Loucy (cell line): ENCODE measurements at regions not wholly inside any gene's neighbourhood (a gene's known extent, or its start where the extent isn't known, plus 50 kb on each side); places are given as distances from the start of the nearest gene placed in this dataset.

Source experiments
- H2AFZ ChIP-seq: fragments of 200-600 bp; sonication (generic); 2 replicates; pipeline ENCODE4 v1.6.0; 2016; ENCODE audit warnings: antibody characterized with exemption, mild to moderate bottlenecking, low read length, moderate library complexity
- H3F3A ChIP-seq: fragments of 200-600 bp; 2 replicates; pipeline ENCODE4 v1.6.0; 2016; ENCODE audit warnings: antibody characterized with exemption, low read depth, mild to moderate bottlenecking
- H3K27me3 ChIP-seq: fragments of 200-600 bp; sonication (generic); 2 replicates; pipeline ENCODE4 v1.6.1; 2014; ENCODE audit warnings: low read length, mild to moderate bottlenecking; ENCODE audit not compliant: insufficient read depth, poor library complexity, severe bottlenecking
- H3K36me3 ChIP-seq: fragments of 200-600 bp; sonication (generic); 2 replicates; pipeline ENCODE4 v1.6.1; 2016; ENCODE audit warnings: low read length; ENCODE audit not compliant: insufficient read depth
- H3K4me1 ChIP-seq: fragments of 200-600 bp; sonication (generic); 2 replicates; pipeline ENCODE4 v1.5.1; 2014; ENCODE audit warnings: low read length, mild to moderate bottlenecking; ENCODE audit not compliant: insufficient read depth, poor library complexity, severe bottlenecking
- H3K4me2 ChIP-seq: fragments of 200-600 bp; sonication (generic); 2 replicates; pipeline ENCODE4 v1.6.0; 2014; ENCODE audit warnings: antibody characterized with exemption, low read length, low read depth, mild to moderate bottlenecking; ENCODE audit not compliant: poor library complexity, severe bottlenecking
- H3K4me3 ChIP-seq: fragments of 200-600 bp; sonication (generic); 2 replicates; pipeline ENCODE4 v1.5.1; 2014; ENCODE audit warnings: low read length, mild to moderate bottlenecking, mixed read lengths; ENCODE audit not compliant: poor library complexity, severe bottlenecking
- H3K79me2 ChIP-seq: fragments of 200-600 bp; sonication (generic); 2 replicates; pipeline ENCODE4 v1.6.1; 2014; ENCODE audit warnings: low read length; ENCODE audit not compliant: insufficient read depth
- H3K9ac ChIP-seq: fragments of 200-600 bp; sonication (generic); 2 replicates; pipeline ENCODE4 v1.6.0; 2014; ENCODE audit warnings: mild to moderate bottlenecking, low read depth, low read length, moderate library complexity; ENCODE audit not compliant: poor library complexity, severe bottlenecking
- H3K9me2 ChIP-seq: fragments of 200-600 bp; sonication (generic); replicated peaks from 2 replicates; pipeline ENCODE4 v1.6.1; 2016; ENCODE audit warnings: low read depth, low read length, mixed read lengths
- H3K9me3 ChIP-seq: fragments of 200-600 bp; sonication (generic); 2 replicates; pipeline ENCODE4 v1.6.1; 2014; ENCODE audit warnings: mild to moderate bottlenecking, antibody characterized with exemption, low read length, low read depth; ENCODE audit not compliant: insufficient read depth
- H4K20me1 ChIP-seq: fragments of 200-600 bp; sonication (generic); 2 replicates; pipeline ENCODE4 v1.6.0; 2014; ENCODE audit warnings: antibody characterized with exemption, low read length, mild to moderate bottlenecking; ENCODE audit not compliant: insufficient read depth, poor library complexity, severe bottlenecking
- CTCF ChIP-seq: fragments of 200-600 bp; sonication (generic); conservative IDR thresholded peaks from 2 replicates; pipeline ENCODE4 v1.5.1; 2014; ENCODE audit warnings: mild to moderate bottlenecking, antibody characterized with exemption, low read length
- EZH2phosphoT487 ChIP-seq: fragments of 200-600 bp; IDR thresholded peaks from 2 replicates; pipeline ENCODE4 v1.6.1; 2018; ENCODE audit warnings: antibody characterized with exemption, mild to moderate bottlenecking, moderate library complexity, borderline replicate concordance

- TF ChIP-seq EZH2phosphoT487: no peak
- TF ChIP-seq CTCF: no peak
- Histone ChIP-seq H3K79me2 (no peaks in the 10 kb centered on the region), H3K4me1 (no peaks in the 10 kb centered on the region), H2AFZ (no peak overlapping the region), H3K4me3 (no peak overlapping the region), H3F3A (no peaks in the 10 kb centered on the region), H3K4me2 (no peak overlapping the region), H3K9ac (no peak overlapping the region), H4K20me1 (no peaks in the 10 kb centered on the region), H3K36me3 (no peaks in the 10 kb centered on the region), H3K9me3 (no peaks in the 10 kb centered on the region), H3K27me3 (no peaks in the 10 kb centered on the region), H3K9me2 (no peaks in the 10 kb centered on the region)
Observed at GRCh38 chr3:144859161-144859560, 887.5 kb downstream of the DIPK2A start.

DNA sequence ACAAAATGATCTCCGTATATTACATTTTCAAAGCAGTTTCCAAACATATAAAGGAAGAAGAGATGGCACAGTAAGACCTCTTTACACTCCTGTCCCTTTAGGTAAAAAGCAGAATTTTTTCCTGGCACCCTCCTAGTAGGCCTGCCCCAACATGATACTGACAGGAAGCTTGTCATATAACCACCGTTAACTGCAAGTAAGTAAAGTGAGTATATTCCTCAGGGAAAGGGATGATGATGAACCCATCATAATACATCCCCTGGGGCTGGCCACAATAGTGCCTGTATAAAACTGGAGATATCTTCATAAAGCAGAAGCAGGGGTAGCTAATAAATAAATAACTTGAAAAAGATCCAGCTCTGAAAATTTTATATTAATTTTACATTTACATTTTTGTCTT lies 893.0 kb downstream of the DIPK2A start:
- Histone ChIP-seq H3F3A (no peaks in the 10 kb centered on the region), H3K79me2 (no peaks in the 10 kb centered on the region), H3K9me2 (no peaks in the 10 kb centered on the region), H2AFZ (no peak overlapping the region), H3K9me3 (no peaks in the 10 kb centered on the region), H3K36me3 (no peaks in the 10 kb centered on the region), H3K9ac (no peak overlapping the region), H3K4me1 (no peaks in the 10 kb centered on the region), H3K27me3 (no peaks in the 10 kb centered on the region), H4K20me1 (no peaks in the 10 kb centered on the region), H3K4me2 (no peak overlapping the region), H3K4me3 (no peak overlapping the region)
- TF ChIP-seq CTCF (no peak), EZH2phosphoT487 (no peak)

DNA sequence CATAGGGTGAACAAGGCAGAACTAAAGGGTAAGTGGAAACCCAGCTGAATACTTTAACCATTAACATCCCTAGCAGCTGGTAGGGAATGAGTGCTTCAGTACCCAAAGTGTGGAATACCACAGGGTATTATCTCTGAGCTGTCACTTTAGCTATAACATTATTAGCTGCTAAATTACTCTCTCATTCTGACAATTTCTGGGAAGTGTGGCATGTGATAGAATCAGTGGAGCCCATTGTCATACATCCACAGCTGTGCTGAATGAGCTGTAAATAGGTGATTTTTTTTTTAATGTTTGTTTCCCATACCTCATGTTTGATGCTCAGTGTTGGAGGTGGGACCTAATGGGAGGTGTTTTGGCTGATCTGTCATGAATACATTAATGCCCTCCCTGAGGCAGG lies 894.3 kb downstream of the DIPK2A start:
- no peaks in the 10 kb centered on the region for H3K4me1 ChIP-seq
- H3K9ac ChIP-seq: no peak overlapping the region
- no peak overlapping the region for H3K4me2 ChIP-seq
- H3K9me3 ChIP-seq: no peaks in the 10 kb centered on the region
- H3K79me2 ChIP-seq: no peaks in the 10 kb centered on the region
- H2AFZ ChIP-seq: no peak overlapping the region
- no peaks in the 10 kb centered on the region for H3K36me3 ChIP-seq
- no peaks in the 10 kb centered on the region for H3F3A ChIP-seq
- no peaks in the 10 kb centered on the region for H4K20me1 ChIP-seq
- H3K4me3 ChIP-seq: no peak overlapping the region
- H3K27me3 ChIP-seq: no peaks in the 10 kb centered on the region
- TF ChIP-seq CTCF (no peak), EZH2phosphoT487 (no peak)
- H3K9me2 ChIP-seq: no peaks in the 10 kb centered on the region
